DMS153 treated with DMSO at 0.1 percent for 48 hours (cell line): ENCODE measurements at regions not wholly inside any gene's neighbourhood (a gene's known extent, or its start where the extent isn't known, plus 50 kb on each side); places are given as distances from the start of the nearest gene placed in this dataset.
"Not testable (repeated sequence)": the region's sequence is repeated elsewhere in the genome, so short reads cannot be mapped to it uniquely, and the experiment has no call there.

Experiments
- DNase-seq: peaks from one replicate; lab custom pipeline; 2025; ENCODE audit not compliant: unreplicated experiment; lab: John Stamatoyannopoulos, UW

- no peak for DNase-seq
These were observed 98.4 kb upstream of the C9orf72 start for GRCh38 chr9:27671636-27672035.

- DNase-seq: no peak
These were observed 99.4 kb upstream of the C9orf72 start for GRCh38 chr9:27672718-27673117.

GRCh38 chr9:27673641-27674040 is 100.4 kb upstream of the C9orf72 start:
- DNase-seq: no peak

- no peak for DNase-seq
These were observed 102.1 kb upstream of the C9orf72 start for GRCh38 chr9:27675354-27675753.

GRCh38 chr9:27676827-27677226 is 103.5 kb upstream of the C9orf72 start:
- no peak for DNase-seq

- no peak for DNase-seq
These were observed 106.1 kb upstream of the C9orf72 start for GRCh38 chr9:27679338-27679737.

- DNase-seq: no peak
These were observed 109.9 kb upstream of the C9orf72 start for GRCh38 chr9:27683181-27683580.

- no peak for DNase-seq
These were observed 115.7 kb upstream of the C9orf72 start for GRCh38 chr9:27688954-27689353.

GRCh38 chr9:27690816-27691215 is 117.5 kb upstream of the C9orf72 start:
- DNase-seq: not testable (repeated sequence)

- no peak for DNase-seq
These were observed 126.3 kb upstream of the C9orf72 start for GRCh38 chr9:27699621-27700020.

GRCh38 chr9:27701016-27701415 is 127.7 kb upstream of the C9orf72 start:
- no peak for DNase-seq

GRCh38 chr9:27701587-27701986 is 128.3 kb upstream of the C9orf72 start:
- DNase-seq: no peak

GRCh38 chr9:27703216-27703980 is 130.1 kb upstream of the C9orf72 start:
- no peak for DNase-seq

GRCh38 chr9:27711241-27711640 is 138.0 kb upstream of the C9orf72 start:
- no peak for DNase-seq

GRCh38 chr9:27712806-27713205 is 139.5 kb upstream of the C9orf72 start:
- DNase-seq: no peak

- no peak for DNase-seq
These were observed 141.1 kb upstream of the C9orf72 start for GRCh38 chr9:27714388-27714787.

- no peak for DNase-seq
These were observed 142.4 kb upstream of the C9orf72 start for GRCh38 chr9:27715651-27716050.

GRCh38 chr9:27717991-27718390 is 144.7 kb upstream of the C9orf72 start:
- no peak for DNase-seq

GRCh38 chr9:27719711-27720110 is 146.4 kb upstream of the C9orf72 start:
- no peak for DNase-seq

- DNase-seq: no peak
These were observed 149.6 kb upstream of the C9orf72 start for GRCh38 chr9:27722866-27723265.

GRCh38 chr9:27726244-27727081 is 153.2 kb upstream of the C9orf72 start:
- DNase-seq: peak; percentile 49

- no peak for DNase-seq
These were observed 159.2 kb upstream of the C9orf72 start for GRCh38 chr9:27732494-27732893.
